OCI-LY7 (cell line): ENCODE measurements at regions not wholly inside any gene's neighbourhood (a gene's known extent, or its start where the extent isn't known, plus 50 kb on each side); places are given as distances from the start of the nearest gene placed in this dataset.

Experiments used
- BruUV-seq: library from RNA; stranded (reverse); fragments of 400-500 nt; replicated peaks from 2 replicates; lab custom pipeline; 2021; lab: Mats Ljungman, UMichigan
- CTCF ChIA-PET: fragments of 300-600 bp; sonication (Branson Sonifier 250); formaldehyde crosslinking; loops from one replicate; lab custom pipeline; 2022; ENCODE audit warnings: antibody characterized with exemption; ENCODE audit not compliant: unreplicated experiment; lab: Charles Lee
- POLR2A ChIA-PET: fragments of 300-600 bp; sonication (Branson Sonifier 250); formaldehyde crosslinking; loops from one replicate; lab custom pipeline; 2022; ENCODE audit warnings: antibody characterized with exemption; lab: Charles Lee
- DNase-seq: peaks from one replicate; pipeline ENCODE4 v3.0.0-alpha.2; 2015; ENCODE audit warnings: low spot score
- H2AFZ ChIP-seq: fragments of 200-600 bp; sonication (generic), shearing (Covaris generic); 2 replicates; pipeline ENCODE4 v1.6.1; 2014; ENCODE audit warnings: mild to moderate bottlenecking, antibody characterized with exemption, low read length, moderate library complexity
- H3K27ac ChIP-seq: fragments of 200-600 bp; sonication (generic); 2 replicates; pipeline ENCODE4 v1.5.1; 2014; ENCODE audit warnings: mixed run types, low read depth, mild to moderate bottlenecking, moderate library complexity, low read length, inconsistent platforms; ENCODE audit not compliant: poor library complexity, severe bottlenecking
- H3K36me3 ChIP-seq: fragments of 200-600 bp; sonication (generic); 2 replicates; pipeline ENCODE4 v1.6.1; 2014; ENCODE audit warnings: mild to moderate bottlenecking, antibody characterized with exemption, low read length, moderate library complexity, mixed read lengths; ENCODE audit not compliant: insufficient read depth
- H3K4me1 ChIP-seq: fragments of 200-600 bp; sonication (generic); 2 replicates; pipeline ENCODE4 v1.5.1; 2014; ENCODE audit warnings: mild to moderate bottlenecking, low read length; ENCODE audit not compliant: insufficient read depth, poor library complexity, severe bottlenecking
- H3K4me2 ChIP-seq: fragments of 200-600 bp; sonication (generic); 2 replicates; pipeline ENCODE4 v1.6.1; 2014; ENCODE audit warnings: mild to moderate bottlenecking, low read length
- H3K4me3 ChIP-seq: fragments of 200-600 bp; sonication (generic); 2 replicates; pipeline ENCODE4 v1.5.1; 2014; ENCODE audit warnings: mild to moderate bottlenecking, low read depth, low read length; ENCODE audit not compliant: poor library complexity, severe bottlenecking
- H3K79me2 ChIP-seq: fragments of 200-600 bp; sonication (generic); 2 replicates; pipeline ENCODE4 v1.6.1; 2016; ENCODE audit warnings: low read depth, mild to moderate bottlenecking, low read length, moderate library complexity, mixed read lengths; ENCODE audit not compliant: insufficient read depth
- H3K9me2 ChIP-seq: fragments of 200-600 bp; sonication (generic); 2 replicates; pipeline ENCODE4 v1.6.1; 2016; ENCODE audit warnings: mild to moderate bottlenecking, low read length, mixed read lengths; ENCODE audit not compliant: insufficient read depth
- H3K9me3 ChIP-seq: fragments of 200-600 bp; sonication (generic); 2 replicates; pipeline ENCODE4 v1.6.1; 2014; ENCODE audit warnings: mild to moderate bottlenecking, mixed run types, low read length, mixed read lengths
- H4K20me1 ChIP-seq: fragments of 200-600 bp; sonication (generic); 2 replicates; pipeline ENCODE4 v1.6.1; 2014; ENCODE audit warnings: mild to moderate bottlenecking, antibody characterized with exemption, low read length, moderate library complexity, mixed read lengths; ENCODE audit not compliant: insufficient read depth
- CTCF ChIP-seq: fragments of 200-600 bp; sonication (generic); conservative IDR thresholded peaks from 2 replicates; pipeline ENCODE4 v1.5.1; 2014; ENCODE audit warnings: mild to moderate bottlenecking, antibody characterized with exemption, low read length, moderate library complexity, mixed read lengths
- EZH2phosphoT487 ChIP-seq: fragments of 200-600 bp; sonication (generic); IDR thresholded peaks from 2 replicates; pipeline ENCODE4 v1.6.1; 2018; ENCODE audit warnings: low read depth, borderline replicate concordance, mild to moderate bottlenecking, mixed run types, antibody characterized with exemption, low read length, moderate library complexity, mixed read lengths
- intact Hi-C: fragments of 100-400 bp; cut with micrococcal nuclease; formaldehyde crosslinking; loops from one replicate; pipeline ENCODE4 v1.10.0; 2022; ENCODE audit not compliant: unreplicated experiment

- Histone ChIP-seq H2AFZ (no peak overlapping the region), H3K4me2 (no peak overlapping the region), H3K79me2 (no peaks in the 10 kb centered on the region), H3K9me3 (no peaks in the 10 kb centered on the region), H4K20me1 (no peaks in the 10 kb centered on the region), H3K4me1 (no peaks in the 10 kb centered on the region), H3K9me2 (no peaks in the 10 kb centered on the region), H3K36me3 (no peaks in the 10 kb centered on the region), H3K4me3 (no peak overlapping the region), H3K27ac (no peak overlapping the region)
- intact Hi-C loops, result no loop called here
- TF ChIP-seq CTCF (no peak), EZH2phosphoT487 (no peak)
- DNase-seq, result no peak
- ChIA-PET CTCF (no interaction called here), POLR2A (no interaction called here)
- no TSS peak for BruUV-seq
These were observed 150.2 kb upstream of the BMP4 start for GRCh38 chr14:54106661-54107377.

- CTCF ChIA-PET, result no interaction called here
- H3K4me3 ChIP-seq, result no peak overlapping the region
- H3K9me2 ChIP-seq, result no peaks in the 10 kb centered on the region
- no peak overlapping the region for H3K4me2 ChIP-seq
- H3K36me3 ChIP-seq, result no peaks in the 10 kb centered on the region
- no TSS peak for BruUV-seq
- DNase-seq, result no peak
- intact Hi-C loops, result no loop called here
- no peak overlapping the region for H3K27ac ChIP-seq
- no peaks in the 10 kb centered on the region for H3K9me3 ChIP-seq
- H3K79me2 ChIP-seq, result no peaks in the 10 kb centered on the region
- TF ChIP-seq CTCF (no peak), EZH2phosphoT487 (no peak)
- no peaks in the 10 kb centered on the region for H3K4me1 ChIP-seq
- no peak overlapping the region for H2AFZ ChIP-seq
- POLR2A ChIA-PET, result no interaction called here
- H4K20me1 ChIP-seq, result no peaks in the 10 kb centered on the region
These were observed 152.2 kb upstream of the BMP4 start for GRCh38 chr14:54108481-54109471.
